GM19463 (cell line): ENCODE measurements at regions not wholly inside any gene's neighbourhood (a gene's known extent, or its start where the extent isn't known, plus 50 kb on each side); places are given as distances from the start of the nearest gene placed in this dataset.

Experiments
- ATAC-seq: cut with Tn5 transposase; IDR thresholded peaks from one replicate; pipeline ENCODE4 v1.9.1; 2021; ENCODE audit warnings: mild to moderate bottlenecking, moderate library complexity; ENCODE audit not compliant: unreplicated experiment

DNA sequence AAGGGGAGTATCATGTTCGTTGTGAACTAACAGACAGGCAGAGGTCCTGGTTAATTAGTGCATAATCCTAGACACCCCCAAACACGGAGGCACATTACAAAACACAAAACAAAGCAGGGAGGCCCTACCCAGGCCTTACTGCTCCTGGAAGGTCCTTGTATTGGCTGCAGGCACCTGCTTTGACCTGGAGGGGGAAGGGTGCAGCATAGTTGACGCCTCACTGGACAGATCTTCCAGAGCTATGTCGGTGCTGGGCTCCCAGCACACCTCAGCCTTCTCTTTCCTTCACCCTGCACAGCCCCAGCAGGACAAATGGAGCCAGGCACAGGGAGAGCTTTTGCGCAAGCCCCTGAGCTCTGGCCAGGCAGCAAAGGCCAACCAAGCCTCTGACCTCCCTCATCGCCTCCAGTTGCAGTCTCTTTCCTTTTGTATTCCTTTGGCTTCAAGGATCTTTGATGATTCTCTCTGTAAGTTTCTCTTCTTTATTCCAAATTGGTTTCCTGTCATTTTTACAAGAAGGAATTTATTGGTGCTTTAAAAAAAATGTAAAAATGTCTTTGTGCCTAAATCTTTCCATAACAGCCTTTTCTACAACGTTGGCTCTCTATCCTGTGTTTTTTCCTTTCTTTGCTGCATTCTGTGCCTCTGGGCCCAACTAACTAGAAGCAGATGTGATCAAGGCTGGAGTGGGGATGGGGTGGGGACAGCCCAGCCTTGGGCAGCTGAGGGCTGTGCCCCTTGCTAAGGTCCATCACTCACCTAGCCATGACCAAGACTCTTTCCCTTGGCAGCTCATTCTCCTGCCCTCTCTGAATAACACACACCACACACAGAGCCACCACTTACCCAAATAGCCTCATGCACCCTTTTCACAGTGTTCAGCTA lies 317.1 kb upstream of the NPVF start:
- ATAC-seq = no peak

DNA sequence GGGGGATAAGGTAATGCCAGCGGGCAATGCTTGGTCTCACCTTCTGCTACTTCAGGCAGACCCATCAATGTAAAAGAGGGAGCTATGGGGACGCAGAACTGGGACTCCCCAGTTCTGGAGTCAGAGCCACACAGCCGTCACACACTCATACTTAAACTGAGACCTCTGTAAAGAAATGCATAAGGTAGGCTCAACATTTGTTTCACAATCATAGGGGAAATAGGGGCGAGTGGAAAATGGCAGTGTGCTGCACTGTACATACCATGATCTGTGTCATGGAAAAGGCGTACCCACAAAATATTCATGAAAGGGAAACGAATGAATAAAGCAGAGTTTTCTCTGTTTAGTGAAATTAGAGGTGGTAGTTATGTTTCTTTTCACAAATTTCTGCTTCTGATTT lies 318.0 kb upstream of the NPVF start:
- ATAC-seq = no peak

DNA sequence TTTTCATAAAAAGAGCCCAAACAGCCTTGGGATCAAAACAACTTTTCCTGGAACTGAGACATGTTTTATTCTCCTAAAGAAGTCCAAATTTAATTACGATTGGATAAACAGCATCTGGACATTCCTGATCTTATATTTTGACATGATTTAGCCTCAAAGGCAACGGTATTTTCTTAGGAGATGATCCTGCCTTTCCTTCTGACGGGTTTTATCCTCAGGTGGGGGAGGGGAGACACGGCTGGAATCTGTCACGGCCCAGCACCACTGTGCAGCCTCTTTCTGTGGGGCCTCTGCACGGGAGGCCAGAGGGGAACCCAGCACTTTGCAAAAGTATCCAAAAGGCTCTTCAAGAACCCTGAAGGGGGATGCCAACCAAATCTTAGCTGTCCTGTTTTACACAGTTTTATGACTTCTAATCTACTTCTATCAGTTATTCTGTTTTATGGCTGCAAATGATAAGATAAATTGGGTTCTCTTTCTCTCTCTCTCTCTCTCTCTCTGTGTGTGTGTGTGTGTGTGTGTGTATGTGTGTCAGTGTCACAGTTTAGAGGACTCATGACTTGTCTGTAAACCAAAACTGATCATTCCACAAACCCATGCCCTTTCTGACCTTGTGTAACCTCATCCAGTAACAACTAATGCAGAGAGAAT lies 321.1 kb upstream of the NPVF start:
- no peak for ATAC-seq

DNA sequence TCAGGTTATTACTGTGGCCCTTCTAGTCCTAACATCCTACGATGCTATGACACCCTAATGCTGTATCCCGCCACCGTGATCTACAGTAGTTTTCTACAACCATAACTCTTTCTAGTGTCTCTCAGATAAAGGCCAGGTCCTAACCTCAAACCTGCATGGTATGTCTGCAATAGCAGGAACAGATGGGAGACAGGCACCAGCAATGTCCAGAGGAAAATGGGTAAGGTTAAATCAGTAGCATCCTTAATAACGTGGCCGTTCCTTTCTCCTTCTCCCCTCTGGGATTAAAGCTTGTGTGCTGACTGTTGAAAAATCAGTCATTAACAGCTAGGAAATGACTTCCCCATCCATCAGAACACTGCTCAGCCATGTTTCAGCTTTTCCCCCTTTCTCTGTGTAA lies 321.9 kb upstream of the NPVF start:
- no peak for ATAC-seq

DNA sequence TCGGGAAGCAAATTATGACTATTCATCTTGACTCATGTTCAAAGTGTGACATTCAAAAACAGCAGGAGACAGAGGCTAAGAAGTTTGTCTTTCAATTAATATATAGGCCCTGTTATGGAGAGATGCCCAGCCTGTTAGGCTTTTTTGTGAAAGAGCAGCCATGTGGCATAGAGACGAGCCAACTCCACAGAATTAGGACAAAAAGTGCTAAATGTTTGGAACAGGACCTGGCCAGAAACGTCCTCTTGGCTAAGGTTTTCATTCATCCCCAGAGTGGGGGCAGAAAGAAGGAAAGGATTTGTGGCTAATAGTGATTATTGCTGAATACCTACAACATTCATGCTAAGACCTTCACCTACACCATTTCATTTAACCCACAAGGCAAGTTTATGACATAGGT lies 324.7 kb upstream of the NPVF start:
- ATAC-seq = no peak

DNA sequence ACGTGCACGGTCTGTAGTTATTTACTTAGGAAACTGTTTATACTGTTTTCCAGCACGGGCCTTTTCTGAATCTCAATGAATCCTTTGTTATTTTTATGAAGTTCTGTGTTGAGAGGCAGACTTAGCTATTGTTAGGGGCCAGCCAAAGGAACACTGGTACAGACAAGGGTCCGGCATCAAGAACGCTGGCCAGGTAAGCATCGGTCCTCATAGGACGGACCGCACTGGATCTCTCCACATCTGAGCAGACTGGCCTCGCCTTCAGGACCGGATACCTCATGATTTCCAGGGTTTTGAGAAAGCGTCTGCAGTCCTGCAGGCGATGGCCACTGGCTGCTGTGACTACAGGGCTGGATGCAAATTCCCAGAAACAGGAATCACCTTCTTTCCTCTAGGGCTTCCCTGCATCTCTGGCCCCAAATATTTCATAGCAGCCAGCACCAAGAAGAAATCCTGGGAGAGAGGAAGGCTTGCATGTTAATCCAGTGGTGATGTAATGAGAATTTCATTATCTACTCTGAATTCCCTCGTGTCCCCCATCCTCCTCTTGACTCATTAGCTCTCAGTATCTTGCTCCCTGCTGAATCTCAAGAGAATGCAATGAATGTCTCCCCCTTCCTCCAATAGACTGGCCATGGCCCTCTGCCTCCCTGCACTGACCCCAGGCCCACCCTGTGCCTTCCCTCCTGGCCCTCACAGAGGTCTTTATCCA lies 325.4 kb upstream of the NPVF start:
- ATAC-seq = no peak

DNA sequence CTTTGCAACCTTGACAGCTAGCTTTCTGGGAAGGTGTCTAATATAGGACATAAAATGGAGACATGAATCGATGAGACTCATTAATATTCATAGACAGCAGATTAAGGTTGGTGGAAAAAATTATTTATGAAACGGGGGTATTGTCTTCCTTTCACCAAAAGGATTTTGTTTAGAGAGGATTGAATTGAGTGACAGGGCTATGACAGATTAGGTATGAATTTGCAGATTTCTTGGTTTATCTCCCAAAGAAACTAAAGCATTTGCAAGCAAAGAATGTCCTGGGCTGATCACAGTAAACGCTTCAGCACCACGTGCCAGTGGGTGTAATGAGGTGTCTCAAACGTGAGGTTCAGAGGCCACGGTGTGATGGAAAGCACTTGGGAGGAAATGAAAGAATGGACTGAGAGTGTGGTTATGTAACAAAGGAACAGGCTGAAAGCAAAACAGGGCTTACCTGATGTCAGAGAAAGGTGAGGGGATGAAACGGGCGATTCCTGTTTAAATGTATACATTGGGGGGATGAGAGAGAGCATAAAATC lies 329.2 kb upstream of the NPVF start:
- ATAC-seq = no peak

DNA sequence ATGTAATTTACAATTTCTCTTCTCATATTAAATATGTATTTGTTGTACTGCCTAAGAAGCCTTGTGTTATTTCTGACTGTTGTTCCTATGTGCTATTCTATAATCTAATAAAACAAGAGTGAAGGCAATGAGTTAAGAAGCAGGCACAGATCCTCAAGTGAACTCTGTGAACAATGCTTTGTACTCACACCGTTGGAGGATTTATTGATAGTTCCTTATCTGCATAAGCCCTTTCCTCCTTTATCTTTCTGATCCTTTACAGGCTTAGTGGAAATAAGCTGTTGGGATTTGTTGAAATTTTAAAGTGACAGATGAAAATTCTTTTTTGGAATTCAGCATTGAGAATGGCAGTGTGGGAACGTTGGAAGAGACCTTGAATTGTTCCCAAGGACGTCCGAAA lies 329.6 kb upstream of the NPVF start:
- ATAC-seq = no peak

DNA sequence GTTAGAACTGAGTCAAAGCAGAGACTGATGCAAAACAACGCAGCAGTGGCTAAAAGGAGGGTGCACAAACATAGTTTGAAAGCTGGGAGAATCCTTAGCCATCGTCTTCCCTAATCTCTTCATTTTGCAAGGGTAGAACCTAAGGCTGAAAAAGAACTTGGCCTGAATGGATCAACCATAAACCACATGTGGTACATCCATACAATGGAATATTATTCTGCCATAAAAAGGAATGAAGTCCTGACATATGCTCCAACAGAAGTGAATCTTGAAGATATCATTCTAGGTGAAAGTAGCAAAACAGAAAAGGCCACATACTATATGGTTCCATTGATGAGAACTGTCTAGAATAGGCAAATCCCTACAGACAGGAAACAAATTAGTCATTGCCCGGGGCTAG lies 330.3 kb upstream of the NPVF start:
- no peak for ATAC-seq

DNA sequence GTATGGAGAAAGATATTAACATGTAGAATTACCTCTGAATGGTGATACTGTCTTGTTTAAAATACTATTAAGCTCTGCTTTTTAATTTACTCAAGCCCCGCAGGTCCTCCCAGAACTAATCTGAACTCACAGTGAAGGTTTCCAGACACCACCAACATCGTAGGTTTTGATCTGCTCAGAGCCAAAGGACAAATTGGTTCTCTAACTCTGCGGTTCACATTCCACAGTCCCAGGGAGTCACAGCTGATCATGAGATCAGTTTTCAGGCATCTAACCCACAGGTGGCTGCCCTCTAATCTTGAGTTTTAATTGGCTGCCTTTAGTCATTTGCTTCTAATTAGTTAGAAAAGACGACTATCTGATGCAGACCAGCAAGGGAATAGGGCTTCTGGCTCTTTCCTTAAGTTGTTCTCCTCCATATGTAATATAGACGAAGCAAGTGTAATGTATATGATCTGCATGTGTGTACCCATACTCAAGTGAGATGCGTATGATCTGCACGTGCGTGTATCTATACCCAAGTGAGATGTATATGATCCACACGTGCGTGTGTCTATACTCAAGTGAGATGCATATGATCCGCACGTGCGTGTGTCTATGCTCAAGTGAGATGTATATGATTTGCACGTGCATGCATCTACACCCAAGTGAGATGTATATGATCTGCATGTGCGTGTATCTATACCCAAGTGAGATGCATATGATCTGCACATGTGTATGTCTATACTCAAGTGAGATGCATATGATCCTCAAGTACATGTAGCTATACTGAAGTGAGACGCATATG lies 331.5 kb upstream of the NPVF start:
- ATAC-seq = no peak

DNA sequence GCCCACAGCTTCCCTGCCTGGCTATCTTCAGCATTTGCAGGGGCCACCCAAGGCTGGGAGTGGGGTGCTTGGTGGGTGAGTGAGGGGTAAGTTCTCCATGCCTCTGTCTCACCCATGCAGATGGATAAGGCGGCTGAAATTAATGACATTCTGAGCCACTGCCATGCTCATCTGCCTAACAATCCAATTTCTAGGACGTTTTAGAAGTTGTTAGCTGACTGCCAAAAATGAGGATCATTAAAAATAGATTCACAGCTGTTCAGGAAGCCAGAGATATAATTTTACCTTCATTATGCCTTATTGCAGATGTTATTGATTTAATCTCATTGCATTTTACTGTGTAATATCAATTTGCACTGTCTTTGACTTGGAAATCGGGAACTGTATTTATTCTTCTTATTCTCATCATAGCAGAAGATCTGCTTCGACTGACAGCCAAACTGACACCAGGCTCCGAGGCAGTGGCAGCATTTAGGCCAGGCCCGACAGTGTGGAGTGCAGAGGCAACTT lies 334.4 kb upstream of the NPVF start:
- no peak for ATAC-seq

DNA sequence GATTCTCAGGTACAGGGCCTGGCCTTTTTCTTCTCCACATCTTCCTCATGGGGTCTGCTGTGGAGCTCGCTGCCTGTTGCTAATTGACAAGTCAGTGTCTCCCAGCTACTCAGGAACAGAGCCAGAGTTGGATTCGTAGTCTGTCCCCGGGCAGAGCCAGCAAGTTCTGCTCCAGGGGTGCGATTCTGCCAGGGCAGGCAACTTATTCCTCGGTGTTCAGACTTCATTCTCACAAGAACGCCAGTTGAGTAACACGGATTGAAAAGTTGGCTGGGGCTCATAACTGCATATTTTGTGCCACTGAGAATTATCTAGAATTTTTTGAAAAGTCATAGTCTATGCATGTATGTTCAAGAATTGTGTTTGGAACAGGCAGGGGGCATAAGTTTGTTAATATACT lies 336.7 kb upstream of the NPVF start:
- ATAC-seq = no peak

DNA sequence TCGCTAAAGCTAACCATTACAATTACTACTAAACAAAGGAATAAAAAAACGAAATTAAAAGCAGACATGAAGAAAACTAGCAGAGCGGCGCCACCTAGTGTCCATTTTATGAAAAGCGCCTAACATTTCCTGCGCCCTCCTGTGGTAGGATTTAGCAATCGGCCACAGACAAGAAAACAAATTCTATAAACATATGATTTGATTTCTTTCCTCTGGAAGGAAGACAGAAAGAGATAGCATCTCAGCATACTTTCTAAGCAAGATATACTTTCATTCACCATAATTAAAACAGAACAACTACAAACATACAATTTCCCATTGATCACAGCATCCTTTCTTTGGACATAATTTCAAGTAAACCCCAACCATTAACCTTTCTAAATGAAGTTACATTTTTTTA lies 337.7 kb upstream of the NPVF start:
- ATAC-seq = no peak

DNA sequence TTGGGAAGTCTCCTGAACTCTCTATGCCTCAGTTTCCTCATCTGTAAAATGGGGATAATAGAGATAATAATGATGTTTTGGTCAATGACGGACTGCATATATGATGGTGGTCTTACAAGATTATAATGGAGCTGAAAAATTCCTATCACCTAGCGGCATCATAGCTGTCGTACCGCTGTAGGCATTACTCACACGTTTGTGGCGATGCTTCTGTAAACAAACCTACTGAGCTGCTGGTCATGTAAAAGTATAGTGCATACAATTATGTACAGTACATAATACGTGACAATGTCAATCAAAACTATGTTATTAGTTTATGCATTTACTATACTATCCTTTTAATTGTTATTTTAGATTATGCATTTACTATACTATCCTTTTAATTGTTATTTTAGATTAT lies 339.1 kb upstream of the NPVF start:
- no peak for ATAC-seq

DNA sequence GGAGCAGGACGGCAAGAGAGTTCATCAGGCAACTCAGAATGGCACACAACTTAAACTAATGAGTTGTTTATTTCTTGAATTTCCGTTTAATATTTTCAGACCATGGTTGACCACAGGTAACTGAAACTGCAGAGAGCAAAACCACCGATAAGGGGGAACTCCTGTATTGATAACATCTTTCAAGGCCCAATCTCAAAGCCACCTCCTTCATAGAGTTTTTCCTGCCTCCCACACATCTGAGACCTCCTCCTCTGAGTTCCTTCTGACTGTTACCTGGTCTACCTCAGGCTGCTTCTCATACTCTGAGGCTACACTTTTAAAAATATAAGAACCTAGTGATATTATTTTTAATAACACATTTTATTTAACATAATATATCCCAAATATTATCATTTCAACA lies 341.5 kb upstream of the NPVF start:
- ATAC-seq = no peak

DNA sequence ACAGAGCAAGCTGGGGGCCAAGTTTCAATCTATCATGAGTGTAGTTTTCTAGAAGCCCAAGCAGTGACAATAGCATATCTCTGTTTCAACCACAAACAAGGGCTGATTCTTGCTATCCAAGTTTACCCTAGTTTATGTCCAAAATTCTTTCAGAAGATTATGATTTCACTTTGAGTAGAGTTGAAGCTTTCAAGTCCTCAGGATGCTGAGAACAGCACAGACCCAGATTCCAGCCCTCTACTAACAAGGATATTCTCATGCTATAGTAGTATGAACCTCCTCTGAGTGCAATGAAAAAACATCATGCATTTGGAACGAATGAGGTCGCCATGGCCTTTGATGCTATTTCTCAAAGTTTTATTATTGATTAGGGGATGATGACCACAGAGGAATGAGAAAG lies 344.1 kb upstream of the NPVF start:
- no peak for ATAC-seq

DNA sequence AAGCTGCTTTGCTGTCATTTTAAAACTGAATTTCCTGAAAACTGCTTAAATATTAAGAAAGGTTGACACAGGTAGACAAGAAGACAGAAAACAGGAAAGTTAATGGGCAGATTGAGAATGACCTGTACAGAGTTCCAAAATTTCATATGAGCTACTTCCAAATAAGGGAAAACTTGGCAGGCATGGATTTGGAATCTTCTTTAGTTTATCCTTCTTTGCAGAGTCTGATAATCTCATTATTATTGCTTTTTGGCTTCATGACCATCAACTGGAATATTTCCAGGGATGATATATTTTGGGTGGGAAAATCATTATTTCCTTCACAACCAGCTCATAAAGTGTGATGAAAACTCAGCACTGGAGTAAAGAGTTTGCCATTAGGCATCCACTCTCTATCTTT lies 346.5 kb upstream of the NPVF start:
- ATAC-seq = no peak

DNA sequence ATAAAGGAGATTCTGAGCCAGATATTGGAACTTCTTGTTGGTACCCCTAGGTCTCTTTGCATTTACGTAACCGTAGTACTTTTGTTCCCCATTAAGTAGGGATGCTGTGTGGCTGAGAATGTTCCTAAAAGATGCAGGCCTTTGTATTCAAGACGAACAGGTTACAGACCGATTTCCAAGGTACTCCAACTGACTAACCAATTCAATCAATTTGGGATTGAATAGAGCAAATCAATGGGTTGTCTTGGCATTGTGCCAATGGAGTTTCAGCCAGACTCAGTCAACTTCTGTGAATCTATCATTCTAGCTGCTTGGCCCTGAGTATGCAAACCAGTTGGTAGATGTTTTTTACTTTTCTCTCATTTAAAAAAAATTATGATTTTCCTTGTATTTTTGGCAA lies 347.3 kb upstream of the NPVF start:
- no peak for ATAC-seq

DNA sequence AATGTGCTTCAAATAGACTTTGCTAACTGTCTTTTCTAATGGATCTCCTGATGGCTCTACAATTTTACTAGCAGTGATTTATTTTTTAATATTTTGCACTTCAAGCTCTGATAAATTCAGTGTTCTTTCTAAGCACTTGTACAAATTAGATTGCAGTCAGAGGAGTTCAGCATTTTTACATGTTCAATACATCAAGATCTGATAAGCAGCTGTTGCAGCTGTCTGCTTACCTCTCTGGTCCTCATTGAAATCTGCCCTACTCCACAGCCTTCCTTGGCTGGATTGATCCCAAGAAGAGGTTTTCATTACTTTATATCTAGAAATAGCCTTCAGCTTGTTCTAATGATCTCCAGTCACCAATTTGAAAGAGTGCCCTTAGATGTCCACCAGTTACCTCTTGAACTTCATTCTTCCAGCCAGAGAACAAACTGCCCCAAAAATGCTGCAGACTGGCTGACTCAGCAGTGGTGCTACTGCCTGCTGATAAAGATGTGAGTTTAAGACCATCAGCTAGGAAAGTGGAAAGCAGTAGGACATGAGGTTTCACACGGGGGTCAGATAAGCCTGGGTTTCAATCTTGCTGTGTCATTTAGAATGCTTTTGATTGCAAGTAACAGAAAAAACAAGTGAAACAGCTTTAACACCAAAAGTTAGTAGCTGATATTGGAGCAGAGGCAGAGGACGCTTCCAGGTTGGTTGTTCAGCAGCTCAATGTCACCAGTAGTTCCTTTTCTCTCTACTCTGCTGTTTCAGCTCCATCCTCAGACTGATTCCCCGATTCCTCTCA lies 350.9 kb upstream of the NPVF start:
- no peak for ATAC-seq

DNA sequence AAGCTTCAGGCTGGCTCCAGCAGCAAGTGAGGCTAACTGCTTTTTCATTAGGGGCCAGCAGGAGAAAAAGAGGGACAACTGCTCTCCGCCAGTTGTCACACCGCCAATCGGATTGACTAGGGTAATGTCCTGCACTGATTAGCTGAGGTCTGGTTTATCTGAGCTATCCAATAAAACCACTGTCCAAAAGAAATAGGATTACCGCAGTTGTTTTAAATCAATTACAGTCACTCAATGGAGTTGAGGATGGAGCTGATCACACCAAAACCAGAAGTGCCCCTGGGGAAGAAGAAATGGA lies 351.4 kb upstream of the NPVF start:
- ATAC-seq = no peak
